Inflammatory macrophage treated with lipopolysaccharide for 4 hours (primary cell): ENCODE measurements at regions not wholly inside any gene's neighbourhood (a gene's known extent, or its start where the extent isn't known, plus 50 kb on each side); places are given as distances from the start of the nearest gene placed in this dataset.

ENCODE experiments used
- DNase-seq: peaks from one replicate; pipeline ENCODE4 v3.0.0-alpha.2; 2020

DNA sequence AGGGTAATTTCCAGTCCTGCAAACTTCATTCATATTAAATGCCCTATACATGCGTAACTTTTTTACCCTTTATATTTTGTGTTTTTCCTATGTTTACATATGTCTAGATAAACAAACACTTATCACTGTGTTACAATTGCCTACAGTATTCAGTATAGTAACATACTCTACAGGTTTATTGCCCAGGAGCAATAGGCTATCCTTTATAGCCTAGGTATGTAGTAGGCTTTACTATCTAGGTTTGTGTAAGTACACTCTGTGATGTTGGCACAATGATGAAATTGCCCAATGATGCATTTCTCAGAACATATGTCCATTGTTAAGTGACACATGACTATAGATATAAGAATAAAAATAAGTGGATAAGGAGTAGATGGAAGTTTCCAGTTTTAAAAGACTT, 345.5 kb upstream of the C1orf87 start:
- no peak for DNase-seq

- DNase-seq, result no peak
Measured at GRCh38 chr1:60415696-60416095, 342.1 kb upstream of the C1orf87 start.

DNA sequence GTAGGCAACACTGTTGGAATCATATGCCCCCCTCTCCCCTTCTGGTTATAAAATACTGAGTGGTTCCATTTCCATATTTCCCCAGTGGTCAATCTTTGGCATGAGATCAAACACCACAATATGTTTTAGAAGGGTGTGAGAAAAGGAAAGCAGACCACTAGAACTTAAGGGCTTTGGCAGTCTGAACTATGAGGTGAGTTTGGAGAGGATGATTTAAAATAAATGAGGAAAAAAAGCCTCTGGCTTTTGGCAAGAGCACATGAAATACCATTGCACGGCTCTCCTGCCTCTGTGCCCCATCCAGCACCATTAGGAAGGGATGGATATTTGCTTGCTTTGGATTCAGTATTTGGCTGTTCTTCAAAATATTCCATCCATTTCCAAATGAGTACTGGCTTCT, 339.5 kb upstream of the C1orf87 start:
- no peak for DNase-seq

DNA sequence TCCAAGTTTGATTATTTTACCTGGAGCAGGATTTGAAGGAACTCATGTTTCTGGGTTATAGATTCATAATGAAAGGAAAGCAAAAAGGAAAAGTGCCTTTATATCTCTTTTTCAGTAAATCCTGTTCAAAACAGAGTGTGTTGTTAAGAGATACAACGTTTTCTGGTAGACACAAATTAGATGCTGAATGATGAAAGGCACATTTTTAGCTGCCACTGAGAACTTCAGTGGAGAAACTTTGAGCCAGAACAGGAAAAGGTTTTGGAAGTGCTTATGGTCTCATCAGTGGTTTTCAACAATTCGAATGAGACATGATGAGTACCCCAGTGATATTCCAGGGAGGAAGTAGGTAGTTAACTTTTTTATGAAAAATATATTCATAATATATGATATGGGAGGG, 338.0 kb upstream of the C1orf87 start:
- no peak for DNase-seq

- no peak for DNase-seq
Measured at GRCh38 chr1:60402816-60403215, 329.2 kb upstream of the C1orf87 start.

DNA sequence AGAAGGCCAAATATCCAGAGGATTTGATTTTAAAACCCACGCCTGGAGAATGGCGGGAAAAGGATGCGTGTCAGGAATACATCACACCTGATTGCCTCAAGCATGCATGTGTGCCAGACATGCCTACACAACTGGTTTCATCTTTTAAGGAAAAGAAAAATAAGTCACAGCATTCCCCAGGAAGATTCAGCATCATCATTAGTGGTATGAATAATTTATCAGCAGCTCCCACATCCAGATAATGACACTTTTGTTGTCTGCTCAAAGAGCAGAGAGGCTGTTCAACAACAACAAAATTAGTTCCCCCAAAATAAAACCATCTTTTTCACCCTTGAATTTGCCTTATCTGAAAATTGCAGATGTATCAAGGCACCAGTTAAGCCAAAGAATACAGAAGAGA, 328.6 kb upstream of the C1orf87 start:
- DNase-seq, result no peak

- DNase-seq, result peak; percentile 44
Measured at GRCh38 chr1:60394436-60394835, 320.9 kb upstream of the C1orf87 start.

GRCh38 chr1:60390593-60391282, 317.2 kb upstream of the C1orf87 start:
- no peak for DNase-seq

DNA sequence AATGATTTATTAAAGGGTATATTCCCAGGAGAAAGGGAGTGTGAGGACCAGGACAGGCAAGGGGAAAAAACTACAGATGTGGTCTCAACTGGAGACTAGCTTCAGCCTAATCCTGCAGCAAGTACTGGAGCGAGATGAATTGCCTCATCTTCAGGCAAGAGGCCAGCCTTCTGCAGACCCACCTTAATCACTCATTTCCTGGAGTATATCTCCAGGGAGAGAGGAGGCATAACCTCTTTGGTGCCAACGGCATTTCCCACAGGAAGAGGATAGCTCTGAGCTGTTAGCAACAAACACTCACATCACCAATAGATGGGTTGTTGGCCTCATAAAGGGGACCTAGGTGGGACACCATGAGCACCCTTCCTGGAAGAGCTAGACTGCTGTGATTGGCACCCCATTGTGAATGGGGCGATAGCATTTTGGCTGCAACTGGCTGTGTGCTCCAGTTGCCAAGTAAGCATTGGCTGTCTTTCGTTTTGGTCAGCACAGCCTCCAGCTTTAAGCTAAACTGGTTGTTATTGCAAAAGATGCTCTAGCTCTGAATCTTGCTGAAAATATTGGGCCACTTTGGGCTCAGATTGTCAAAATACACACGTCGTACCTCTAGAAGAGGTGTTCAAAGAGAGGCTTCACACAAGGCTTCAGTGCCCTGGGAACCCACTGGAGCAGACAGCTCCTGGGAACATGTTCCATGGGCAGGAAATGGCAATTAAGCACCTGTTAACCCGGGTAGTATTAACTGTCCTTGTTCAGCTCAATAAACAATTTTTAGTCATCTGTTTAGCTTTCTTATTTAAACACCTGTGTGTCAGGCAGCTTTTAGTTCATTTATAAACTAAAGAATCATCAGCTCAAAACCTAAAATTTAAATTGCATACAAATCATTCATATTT, 314.8 kb upstream of the C1orf87 start:
- DNase-seq, result no peak

DNA sequence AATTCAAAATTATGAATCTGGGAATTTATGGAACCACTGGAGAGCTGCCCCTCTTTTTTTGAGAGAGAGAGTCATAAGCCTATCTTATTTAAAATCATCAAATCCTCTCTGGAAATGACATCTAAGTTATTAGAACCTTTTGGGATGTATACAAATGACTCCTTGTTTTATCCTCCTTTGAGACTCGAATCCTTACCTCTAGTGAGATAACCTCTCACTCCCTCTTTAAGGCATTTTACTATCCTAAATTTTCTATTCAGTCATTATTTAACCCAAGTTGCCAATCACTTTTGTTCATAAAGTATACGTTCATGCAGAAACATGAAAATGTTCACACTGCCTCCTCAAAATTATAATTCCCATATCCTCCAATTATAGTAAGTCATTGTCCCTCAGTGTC, 313.6 kb upstream of the C1orf87 start:
- DNase-seq, result no peak

DNA sequence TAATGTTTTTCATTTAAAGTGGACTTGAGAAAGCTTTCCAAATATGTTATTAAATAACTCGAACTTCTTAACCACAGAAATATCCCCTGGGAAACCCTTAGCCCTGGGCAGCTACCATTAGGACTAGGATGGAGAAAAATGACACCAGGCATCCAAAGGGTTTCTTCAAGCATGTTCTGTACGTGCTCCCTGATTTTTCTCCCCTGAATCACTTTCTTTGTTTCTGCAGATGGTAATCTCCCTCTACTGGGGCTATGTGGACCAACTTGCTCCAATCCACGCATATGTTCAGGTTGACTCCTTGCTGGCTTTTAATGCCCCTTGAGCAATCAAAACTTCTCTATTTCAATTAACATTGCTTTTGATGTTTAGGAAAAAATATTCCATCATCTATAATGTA, 312.7 kb upstream of the C1orf87 start:
- no peak for DNase-seq

DNA sequence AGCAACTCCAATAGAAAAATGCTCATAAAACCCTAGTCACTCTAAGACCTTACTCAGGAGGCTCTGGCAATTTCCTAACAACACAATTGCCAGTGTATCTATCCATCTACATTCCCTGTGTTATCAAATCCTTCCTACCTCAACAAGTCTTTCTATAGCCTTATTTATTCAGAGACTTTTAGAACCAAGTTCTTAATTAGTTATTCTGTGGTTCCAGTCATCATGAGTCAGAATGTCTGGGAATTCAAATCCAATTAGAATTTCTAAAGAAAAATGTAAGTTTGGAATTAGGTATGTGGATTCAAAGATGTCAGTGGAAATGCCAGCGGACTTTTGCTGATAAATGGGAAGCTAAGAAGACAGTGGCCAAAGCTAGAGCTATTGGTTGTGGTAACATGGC, 302.6 kb upstream of the C1orf87 start:
- DNase-seq, result no peak

GRCh38 chr1:60374537-60374936, 301.0 kb upstream of the C1orf87 start:
- DNase-seq, result no peak

DNA sequence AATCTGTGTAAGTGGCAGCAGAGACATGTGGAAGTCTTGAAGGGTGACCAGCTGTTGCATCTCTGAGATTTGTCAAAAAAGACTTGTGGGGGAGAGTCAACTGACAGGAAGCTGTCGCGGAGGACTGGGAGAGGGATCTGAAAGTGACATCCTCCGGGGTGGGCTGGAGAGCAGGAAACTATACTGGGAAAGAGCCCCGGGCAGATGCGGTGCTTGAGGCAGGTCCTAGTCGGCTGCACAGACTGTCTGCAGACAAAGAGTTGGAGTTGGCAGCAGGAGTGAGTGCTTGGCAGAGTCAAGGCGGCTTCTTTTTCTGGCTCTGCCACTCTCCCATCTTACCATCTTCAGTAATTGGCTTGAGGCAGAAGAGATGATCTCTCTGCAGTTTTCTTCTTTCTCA, 294.0 kb upstream of the C1orf87 start:
- no peak for DNase-seq

GRCh38 chr1:60359431-60359830, 285.9 kb upstream of the C1orf87 start:
- DNase-seq, result no peak

- DNase-seq, result no peak
Measured at GRCh38 chr1:60350531-60350930, 277.0 kb upstream of the C1orf87 start.

- no peak for DNase-seq
Measured at GRCh38 chr1:60348884-60349283, 275.3 kb upstream of the C1orf87 start.

DNA sequence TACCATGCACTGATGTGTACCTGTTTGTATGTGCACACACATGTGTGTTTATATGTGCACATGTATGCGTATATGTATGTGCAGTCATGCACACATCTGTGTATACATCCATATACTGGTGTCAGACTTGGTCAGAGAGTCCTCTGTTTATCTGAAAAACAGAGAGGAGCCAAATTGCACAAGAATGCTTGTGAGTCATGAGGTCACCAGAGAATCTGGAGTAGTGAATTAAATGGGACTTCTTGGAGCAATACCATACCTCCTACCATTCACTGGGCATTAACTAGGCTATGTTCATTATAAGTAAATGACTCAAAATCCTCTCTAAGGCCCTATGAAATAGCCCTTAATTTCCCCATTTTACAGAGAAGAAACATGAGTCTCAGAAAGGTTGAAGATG, 272.1 kb upstream of the C1orf87 start:
- DNase-seq, result no peak

DNA sequence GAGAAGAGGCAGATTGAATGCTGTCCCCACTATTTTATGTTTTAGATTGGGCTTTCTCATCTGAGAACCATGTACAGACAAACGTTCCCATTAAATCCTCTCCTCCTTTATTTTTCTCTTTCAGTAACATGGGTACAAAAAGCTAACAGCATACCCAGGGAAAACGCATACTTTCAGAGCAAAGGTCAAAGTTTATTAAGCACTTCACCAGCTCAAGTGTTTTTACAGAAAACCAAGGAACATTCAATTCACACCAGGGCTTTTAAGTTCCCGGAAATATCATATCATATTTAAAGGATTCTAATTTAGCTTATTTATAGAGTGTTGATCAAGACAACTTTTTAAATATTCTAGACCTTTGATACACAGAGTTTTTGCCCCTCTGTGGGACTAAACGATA, 271.5 kb upstream of the C1orf87 start:
- DNase-seq, result no peak

DNA sequence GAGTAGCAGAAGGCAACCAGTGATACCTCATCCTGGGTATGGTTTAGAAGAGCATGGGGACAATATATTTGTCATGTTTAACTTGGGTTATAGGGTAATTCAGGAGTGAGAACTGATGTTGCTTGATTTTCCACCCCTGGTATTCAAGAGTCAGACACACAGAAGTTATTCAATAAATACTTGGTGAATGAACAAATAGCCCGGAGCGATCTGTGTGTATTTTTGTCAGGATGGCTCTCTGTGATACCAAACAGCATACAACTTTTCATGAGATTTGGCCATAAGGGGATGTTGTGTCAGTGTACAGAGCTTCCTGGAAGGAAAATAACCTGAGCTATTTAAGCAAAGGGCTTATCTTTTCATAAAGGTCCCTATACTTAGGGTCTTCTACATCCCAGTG, 270.2 kb upstream of the C1orf87 start:
- no peak for DNase-seq

DNA sequence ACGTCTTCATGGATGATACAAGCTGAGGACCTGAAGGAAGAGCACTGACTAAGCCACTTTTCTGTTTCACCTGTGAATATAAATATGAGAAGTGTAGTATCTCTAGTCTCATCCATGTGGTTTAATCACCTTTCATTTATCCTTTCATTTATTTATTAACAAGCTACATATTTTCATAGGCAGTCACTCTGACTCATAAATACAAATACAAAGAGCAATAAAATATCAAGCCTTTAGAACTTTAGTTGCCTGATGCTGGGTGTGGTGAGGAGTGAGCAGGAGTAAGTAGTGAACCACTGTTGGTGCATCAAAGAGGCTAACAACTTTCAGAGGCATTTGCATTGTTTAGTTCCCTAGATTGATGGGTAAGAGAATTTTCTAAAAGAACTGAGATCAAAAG, 269.0 kb upstream of the C1orf87 start:
- no peak for DNase-seq

- no peak for DNase-seq
Measured at GRCh38 chr1:60341274-60341673, 267.7 kb upstream of the C1orf87 start.

- DNase-seq, result no peak
Measured at GRCh38 chr1:60331647-60332046, 258.1 kb upstream of the C1orf87 start.

GRCh38 chr1:60329651-60330050, 256.1 kb upstream of the C1orf87 start:
- DNase-seq, result no peak

- no peak for DNase-seq
Measured at GRCh38 chr1:60311838-60312237, 238.3 kb upstream of the C1orf87 start.
